Cardiac muscle cell (in vitro differentiated cells and primary cell): ENCODE measurements at regions not wholly inside any gene's neighbourhood (a gene's known extent, or its start where the extent isn't known, plus 50 kb on each side); places are given as distances from the start of the nearest gene placed in this dataset.

Source experiments
- DNase-seq, 2 donors: peaks; one replicate each; pipeline versions ENCODE4 v3.0.0 to v3.0.0-alpha.2; 2010 to 2017; ENCODE audit warnings: low read depth in 1 of 2, low spot score in 1 of 2
- H3K27ac ChIP-seq: fragments of 200-600 bp; sonication (generic); 2 replicates; pipeline ENCODE4 v1.5.1; 2016
- H3K27me3 ChIP-seq: fragments of 200-600 bp; sonication (generic); 2 replicates; pipeline ENCODE4 v1.6.0; 2016; ENCODE audit warnings: control low read depth
- H3K36me3 ChIP-seq: fragments of 200-600 bp; sonication (generic); 2 replicates; pipeline ENCODE4 v1.5.1; 2016; ENCODE audit warnings: control low read depth
- H3K4me1 ChIP-seq: fragments of 200-600 bp; sonication (generic); 2 replicates; pipeline ENCODE4 v1.8.1; 2017; ENCODE audit warnings: low read depth, mild to moderate bottlenecking, mixed run types
- H3K4me3 ChIP-seq: fragments of 200-600 bp; sonication (generic); 2 replicates; pipeline ENCODE4 v1.5.1; 2016; ENCODE audit warnings: mild to moderate bottlenecking
- H3K9me3 ChIP-seq: fragments of 200-600 bp; sonication (generic); 2 replicates; pipeline ENCODE4 v1.5.1; 2017; ENCODE audit warnings: low read depth, mild to moderate bottlenecking, control low read depth
- CTCF ChIP-seq: IDR thresholded peaks from 2 replicates; pipeline ENCODE4 v1.5.1; 2012; ENCODE audit warnings: low read depth, mild to moderate bottlenecking, low read length

DNA sequence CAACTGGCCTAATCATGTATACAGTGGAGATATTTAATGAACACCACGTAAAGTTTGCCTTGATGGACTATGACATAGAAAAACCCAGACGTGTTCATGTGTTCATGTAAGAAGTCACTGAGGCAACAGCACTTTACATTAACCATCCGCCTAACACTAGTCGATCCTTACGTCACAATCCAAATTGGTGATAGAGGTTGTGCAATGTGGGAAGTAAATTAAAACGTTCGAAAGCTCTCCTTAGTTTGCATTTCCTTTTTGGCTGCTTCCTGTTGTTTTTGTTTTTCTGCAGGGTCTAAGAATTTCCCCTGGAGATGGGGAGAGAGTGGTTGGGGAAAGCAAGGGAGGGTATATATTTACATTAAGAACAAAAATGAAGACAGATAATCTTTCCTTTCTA, 587.5 kb upstream of the ADGRL2 start:
- Histone ChIP-seq H3K36me3 (no peaks in the 10 kb centered on the region), H3K27ac (no peak overlapping the region), H3K4me1 (no peaks in the 10 kb centered on the region), H3K27me3 (no peaks in the 10 kb centered on the region), H3K4me3 (no peak overlapping the region), H3K9me3 (no peaks in the 10 kb centered on the region)
- TF ChIP-seq CTCF: no peak
- no peak for DNase-seq

GRCh38 chr1:81209461-81209860, 591.3 kb upstream of the ADGRL2 start:
- no peak for DNase-seq
- TF ChIP-seq CTCF: no peak
- Histone ChIP-seq H3K27ac (no peak overlapping the region), H3K4me1 (no peaks in the 10 kb centered on the region), H3K36me3 (no peaks in the 10 kb centered on the region), H3K4me3 (no peak overlapping the region), H3K27me3 (no peaks in the 10 kb centered on the region), H3K9me3 (peaks cover 2% of the 10 kb centered on the region)

- no peak for TF ChIP-seq CTCF
- no peaks in the 10 kb centered on the region for H3K27me3 ChIP-seq
- no peak overlapping the region for H3K4me3 ChIP-seq
- no peak overlapping the region for H3K27ac ChIP-seq
- H3K4me1 ChIP-seq: no peaks in the 10 kb centered on the region
- peaks cover 2% of the 10 kb centered on the region for H3K9me3 ChIP-seq
- H3K36me3 ChIP-seq: no peaks in the 10 kb centered on the region
- no peak for DNase-seq
These were observed 592.3 kb upstream of the ADGRL2 start for GRCh38 chr1:81208441-81208840.

DNA sequence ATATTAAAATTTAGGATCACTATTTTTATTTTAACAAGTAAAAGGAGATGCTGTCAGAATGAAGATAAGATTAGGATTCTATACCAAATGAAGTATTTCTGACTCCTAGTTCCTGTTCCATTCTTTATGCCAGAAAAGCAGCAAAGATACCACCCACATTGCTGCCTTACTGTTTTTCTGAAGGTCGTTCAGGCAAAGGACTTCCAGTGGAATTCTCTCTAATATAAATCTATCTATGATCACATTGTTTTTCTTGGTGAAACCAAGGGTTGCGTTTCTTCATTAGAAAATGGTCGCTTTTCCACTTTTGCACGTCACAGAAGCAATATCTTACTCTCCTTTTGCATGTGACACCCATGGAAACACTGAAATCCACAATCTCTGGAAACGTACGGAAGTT, 594.8 kb upstream of the ADGRL2 start:
- TF ChIP-seq CTCF: no peak
- H3K36me3 ChIP-seq: no peaks in the 10 kb centered on the region
- no peaks in the 10 kb centered on the region for H3K4me1 ChIP-seq
- H3K27me3 ChIP-seq: no peaks in the 10 kb centered on the region
- no peak overlapping the region for H3K4me3 ChIP-seq
- no peak overlapping the region for H3K27ac ChIP-seq
- DNase-seq: peak in 1 of 2 donors; percentile 23
- peaks cover 2% of the 10 kb centered on the region for H3K9me3 ChIP-seq

GRCh38 chr1:81201779-81202178, 599.0 kb upstream of the ADGRL2 start:
- H3K27ac ChIP-seq: no peak overlapping the region
- H3K4me3 ChIP-seq: no peak overlapping the region
- no peaks in the 10 kb centered on the region for H3K36me3 ChIP-seq
- H3K4me1 ChIP-seq: no peaks in the 10 kb centered on the region
- DNase-seq: no peak
- no peaks in the 10 kb centered on the region for H3K9me3 ChIP-seq
- no peak for TF ChIP-seq CTCF
- H3K27me3 ChIP-seq: no peaks in the 10 kb centered on the region

DNA sequence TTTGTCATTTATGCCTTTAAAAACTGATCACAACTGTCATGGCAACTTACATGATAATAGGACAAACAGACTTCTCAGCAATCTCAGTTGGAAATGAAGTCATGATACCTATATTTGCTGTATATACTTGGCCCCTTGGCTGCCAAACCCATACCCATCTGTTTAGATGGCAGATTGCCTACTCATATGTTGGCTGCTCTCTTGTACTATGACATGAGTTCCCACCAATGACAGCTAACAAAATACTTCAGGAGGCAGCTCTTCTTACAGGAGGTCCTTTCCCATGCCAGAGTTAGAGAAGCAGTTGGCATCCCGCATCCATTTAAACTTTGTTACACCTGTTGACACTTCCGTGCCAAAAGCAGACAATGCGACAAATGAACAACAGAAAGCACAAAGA, 603.1 kb upstream of the ADGRL2 start:
- no peaks in the 10 kb centered on the region for H3K36me3 ChIP-seq
- no peaks in the 10 kb centered on the region for H3K27me3 ChIP-seq
- H3K4me1 ChIP-seq: no peaks in the 10 kb centered on the region
- no peak for DNase-seq
- no peak overlapping the region for H3K4me3 ChIP-seq
- TF ChIP-seq CTCF: no peak
- no peaks in the 10 kb centered on the region for H3K9me3 ChIP-seq
- no peak overlapping the region for H3K27ac ChIP-seq
